Small intestine (tissue), 7 donors: ENCODE measurements at regions not wholly inside any gene's neighbourhood (a gene's known extent, or its start where the extent isn't known, plus 50 kb on each side); places are given as distances from the start of the nearest gene placed in this dataset.

Experiments
- DNase-seq, 2 donors: peaks; one replicate each; pipeline versions ENCODE4 v3.0.0 to v3.0.0-alpha.2; 2013
- FAIRE-seq: peaks from 2 replicates; lab custom pipeline; 2012; peaks lifted over from hg19 to GRCh38; lab: Jason Lieb, UNC
- H3K27ac ChIP-seq, 3 donors: one replicate each; pipeline ENCODE4 v1.5.1; 2013; ENCODE audit warnings: low read length in 2 of 3, mild to moderate bottlenecking in 2 of 3, control low read depth in 1 of 3, inconsistent platforms in 1 of 3, low read depth in 1 of 3, moderate library complexity in 1 of 3
- H3K27me3 ChIP-seq, 3 donors: one replicate each; pipeline ENCODE4 v1.6.1; 2013; ENCODE audit warnings: low read length in 3 of 3, inconsistent platforms in 1 of 3; ENCODE audit not compliant: control insufficient read depth in 3 of 3, insufficient read depth in 3 of 3
- H3K36me3 ChIP-seq, 3 donors: one replicate each; pipeline ENCODE4 v1.6.1; 2013; ENCODE audit warnings: low read length in 3 of 3, inconsistent platforms in 1 of 3, low read depth in 1 of 3, mild to moderate bottlenecking in 1 of 3, moderate library complexity in 1 of 3; ENCODE audit not compliant: control insufficient read depth in 3 of 3, insufficient read depth in 2 of 3
- H3K4me1 ChIP-seq, 3 donors: one replicate each; pipeline ENCODE4 v1.6.1; 2013; ENCODE audit warnings: low read length in 2 of 3, inconsistent platforms in 1 of 3, low read depth in 1 of 3, mild to moderate bottlenecking in 1 of 3, moderate library complexity in 1 of 3; ENCODE audit not compliant: control insufficient read depth in 3 of 3, insufficient read depth in 2 of 3
- H3K4me3 ChIP-seq, 3 donors: one replicate each; pipeline ENCODE4 v1.5.1; 2013; ENCODE audit warnings: low read length in 3 of 3, control low read depth in 1 of 3, inconsistent platforms in 1 of 3, low read depth in 1 of 3, mild to moderate bottlenecking in 1 of 3, moderate library complexity in 1 of 3
- H3K9me3 ChIP-seq, 2 donors: one replicate each; pipeline ENCODE4 v1.6.1; 2013; ENCODE audit warnings: low read depth in 1 of 2, low read length in 1 of 2; ENCODE audit not compliant: control insufficient read depth in 2 of 2, insufficient read depth in 1 of 2
- WGBS, 3 donors: extraction: QIAGEN DNeasy Blood & Tissue Kit; methylation state at CpG; one replicate each; pipeline ENCODE4 v1.1.7; 2013; 5-methylcytosine and 5-hydroxymethylcytosine counted together
- donor health status: healthy with polysubstance abuse.
- donor health status: control.
- donor health status: control.
- donor health status: Bipolar disorder and iron deficiency.
- donor health status: healthy.

- no peak for FAIRE-seq
- H3K36me3 ChIP-seq, result no peaks in the 10 kb centered on the region
- DNase-seq, result no peak
- no peaks in the 10 kb centered on the region for H3K9me3 ChIP-seq
- 68 to 83% (median 83%) methylated on average over 6 of the region's 6 CpGs for WGBS, 3 donors
- no peaks in the 10 kb centered on the region for H3K27me3 ChIP-seq
- peaks cover 0 to 4% (median 0%) of the 10 kb centered on the region in 3 donors for H3K4me1 ChIP-seq
- H3K27ac ChIP-seq, result no peak overlapping the region
- H3K4me3 ChIP-seq, result no peak overlapping the region
Observed at GRCh38 chr14:55891692-55892091, 226.5 kb upstream of the PELI2 start.

GRCh38 chr14:55892906-55893305 is 225.3 kb upstream of the PELI2 start:
- H3K9me3 ChIP-seq, result no peaks in the 10 kb centered on the region
- no peak overlapping the region for H3K27ac ChIP-seq
- H3K4me1 ChIP-seq, result peaks cover 0 to 4% (median 0%) of the 10 kb centered on the region in 3 donors
- WGBS, 3 donors, result 72 to 77% (median 74%) methylated on average over 4 of the region's 4 CpGs
- DNase-seq, result no peak
- FAIRE-seq, result no peak
- H3K36me3 ChIP-seq, result no peaks in the 10 kb centered on the region
- H3K4me3 ChIP-seq, result no peak overlapping the region
- no peaks in the 10 kb centered on the region for H3K27me3 ChIP-seq

DNA sequence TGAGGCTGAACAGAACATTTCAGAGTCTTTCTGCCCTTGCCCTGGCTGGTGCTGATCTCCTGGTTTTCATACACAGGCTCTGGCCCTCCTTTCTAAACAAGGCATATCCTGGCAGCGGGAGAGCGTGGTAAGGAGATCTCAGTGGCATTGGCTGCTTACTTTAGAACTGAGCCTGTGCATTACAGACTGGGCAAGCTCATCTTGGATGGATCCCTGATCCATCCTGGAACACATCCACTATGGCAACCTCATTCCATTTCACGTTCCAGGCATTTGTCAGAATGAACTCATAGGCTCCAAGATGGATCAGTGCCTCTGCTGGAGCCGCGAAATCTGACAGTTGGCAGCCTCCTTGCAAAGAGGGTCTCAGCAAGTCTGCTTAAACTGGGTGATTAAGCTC is 224.5 kb upstream of the PELI2 start:
- 80 to 84% (median 84%) methylated on average over 5 of the region's 5 CpGs for WGBS, 3 donors
- FAIRE-seq, result no peak
- Histone ChIP-seq H3K36me3 (no peaks in the 10 kb centered on the region), H3K27me3 (no peaks in the 10 kb centered on the region), H3K4me1 (peaks cover 0 to 4% (median 0%) of the 10 kb centered on the region in 3 donors), H3K4me3 (no peak overlapping the region), H3K27ac (no peak overlapping the region), H3K9me3 (no peaks in the 10 kb centered on the region)
- no peak for DNase-seq

DNA sequence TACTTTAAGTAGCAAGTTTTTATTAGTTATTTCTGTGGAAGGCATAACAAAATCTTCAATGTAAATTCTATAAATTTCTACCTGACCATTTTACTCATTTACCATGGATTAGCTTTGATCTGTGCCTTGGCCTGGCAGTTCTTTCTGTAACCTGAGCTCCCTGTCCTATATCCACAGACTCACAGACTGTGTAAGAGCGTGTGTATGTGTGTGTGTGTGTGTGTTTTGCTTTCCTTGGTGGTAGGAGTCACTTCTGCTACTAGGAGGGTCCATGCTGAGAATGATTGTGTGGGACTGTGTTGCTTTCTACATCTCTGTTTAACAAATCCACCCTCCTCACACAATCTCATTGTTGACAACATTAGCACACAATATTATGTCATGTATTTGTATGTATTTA is 221.2 kb upstream of the PELI2 start:
- no peak for FAIRE-seq
- no peaks in the 10 kb centered on the region for H3K36me3 ChIP-seq
- no peaks in the 10 kb centered on the region for H3K27me3 ChIP-seq
- no peak for DNase-seq
- WGBS, 3 donors, result 64 to 75% (median 67%) methylated on average over 1 of the region's 1 CpG
- H3K4me3 ChIP-seq, result no peak overlapping the region
- no peak overlapping the region for H3K27ac ChIP-seq
- no peaks in the 10 kb centered on the region for H3K9me3 ChIP-seq
- H3K4me1 ChIP-seq, result no peaks in the 10 kb centered on the region

GRCh38 chr14:55898938-55899337 is 219.3 kb upstream of the PELI2 start:
- DNase-seq (no peak), FAIRE-seq (no peak)
- Histone ChIP-seq H3K36me3 (no peaks in the 10 kb centered on the region), H3K27me3 (no peaks in the 10 kb centered on the region), H3K4me3 (no peak overlapping the region), H3K27ac (no peak overlapping the region), H3K9me3 (no peaks in the 10 kb centered on the region), H3K4me1 (no peaks in the 10 kb centered on the region)
- WGBS, 3 donors, result 44 to 60% (median 57%) methylated on average over 1 of the region's 1 CpG

- 92 to 94% (median 92%) methylated on average over 4 of the region's 4 CpGs for WGBS, 3 donors
- H3K4me1 ChIP-seq, result no peaks in the 10 kb centered on the region
- no peak for DNase-seq
- H3K27me3 ChIP-seq, result no peaks in the 10 kb centered on the region
- no peak for FAIRE-seq
- H3K36me3 ChIP-seq, result no peaks in the 10 kb centered on the region
- H3K4me3 ChIP-seq, result no peak overlapping the region
- no peaks in the 10 kb centered on the region for H3K9me3 ChIP-seq
- no peak overlapping the region for H3K27ac ChIP-seq
Observed at GRCh38 chr14:55899531-55899930, 218.7 kb upstream of the PELI2 start.

- Histone ChIP-seq H3K27me3 (no peaks in the 10 kb centered on the region), H3K9me3 (no peaks in the 10 kb centered on the region), H3K4me1 (no peaks in the 10 kb centered on the region), H3K36me3 (no peaks in the 10 kb centered on the region), H3K4me3 (no peak overlapping the region), H3K27ac (no peak overlapping the region)
- DNase-seq (no peak), FAIRE-seq (no peak)
- 77 to 85% (median 78%) methylated on average over 2 of the region's 2 CpGs for WGBS, 3 donors
Observed at GRCh38 chr14:55900749-55901148, 217.5 kb upstream of the PELI2 start.

GRCh38 chr14:55901291-55901690 is 216.9 kb upstream of the PELI2 start:
- no peaks in the 10 kb centered on the region for H3K36me3 ChIP-seq
- DNase-seq (no peak), FAIRE-seq (no peak)
- no peaks in the 10 kb centered on the region for H3K27me3 ChIP-seq
- H3K9me3 ChIP-seq, result no peaks in the 10 kb centered on the region
- 77 to 83% (median 80%) methylated on average over 5 of the region's 5 CpGs for WGBS, 3 donors
- no peak overlapping the region for H3K27ac ChIP-seq
- H3K4me3 ChIP-seq, result no peak overlapping the region
- H3K4me1 ChIP-seq, result no peaks in the 10 kb centered on the region

- FAIRE-seq (no peak), DNase-seq (no peak)
- Histone ChIP-seq H3K36me3 (no peaks in the 10 kb centered on the region), H3K27ac (no peak overlapping the region), H3K9me3 (no peaks in the 10 kb centered on the region), H3K4me1 (no peaks in the 10 kb centered on the region), H3K27me3 (no peaks in the 10 kb centered on the region), H3K4me3 (no peak overlapping the region)
- WGBS, 3 donors, result 57 to 69% (median 58%) methylated on average over 5 of the region's 5 CpGs
Observed at GRCh38 chr14:55902241-55902640, 216.0 kb upstream of the PELI2 start.
